ENCODE measurements at regions not wholly inside any gene's neighbourhood (a gene's known extent, or its start where the extent isn't known, plus 50 kb on each side); places are given as distances from the start of the nearest gene placed in this dataset.

DNA sequence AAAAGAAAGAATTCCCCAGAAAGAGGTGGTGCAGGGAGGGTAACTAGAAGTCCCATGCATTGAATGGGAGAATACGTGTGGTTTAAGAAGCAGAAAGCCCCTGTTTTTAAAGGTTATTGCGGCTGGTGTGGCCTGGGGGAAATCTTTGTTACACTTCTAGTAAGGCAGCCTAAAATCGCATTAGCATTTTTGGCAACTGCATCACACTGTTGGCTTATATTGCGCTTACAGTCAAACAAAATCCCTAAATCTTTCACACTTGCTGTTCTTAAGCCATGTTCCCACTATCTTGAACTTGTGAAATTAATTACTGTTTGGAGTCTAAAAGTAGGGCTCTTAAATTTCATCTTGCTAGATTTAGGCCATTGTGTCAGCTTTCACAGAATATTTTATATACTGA, 66.0 kb upstream of the GOLIM4 start:
- DNase-seq (ENCODE audit: low spot score) (no peak), ATAC-seq (ENCODE audit: insufficient number of reproducible peaks, low FRiP score, low read depth) (no peak)
- no peaks in the 10 kb centered on the region for H3K36me3 ChIP-seq
- no peak overlapping the region for H3K4me3 ChIP-seq
- no peaks in the 10 kb centered on the region for H3K4me1 ChIP-seq (ENCODE audit: control insufficient read depth in 1 of 2, low read depth in 2 of 2)
- no peak overlapping the region for H3K27ac ChIP-seq
- no peaks in the 10 kb centered on the region for H3K27me3 ChIP-seq (replicated peaks; ENCODE audit: insufficient read depth)
- H3K9me3 ChIP-seq: no peaks in the 10 kb centered on the region
- TF ChIP-seq, protein P1, sequence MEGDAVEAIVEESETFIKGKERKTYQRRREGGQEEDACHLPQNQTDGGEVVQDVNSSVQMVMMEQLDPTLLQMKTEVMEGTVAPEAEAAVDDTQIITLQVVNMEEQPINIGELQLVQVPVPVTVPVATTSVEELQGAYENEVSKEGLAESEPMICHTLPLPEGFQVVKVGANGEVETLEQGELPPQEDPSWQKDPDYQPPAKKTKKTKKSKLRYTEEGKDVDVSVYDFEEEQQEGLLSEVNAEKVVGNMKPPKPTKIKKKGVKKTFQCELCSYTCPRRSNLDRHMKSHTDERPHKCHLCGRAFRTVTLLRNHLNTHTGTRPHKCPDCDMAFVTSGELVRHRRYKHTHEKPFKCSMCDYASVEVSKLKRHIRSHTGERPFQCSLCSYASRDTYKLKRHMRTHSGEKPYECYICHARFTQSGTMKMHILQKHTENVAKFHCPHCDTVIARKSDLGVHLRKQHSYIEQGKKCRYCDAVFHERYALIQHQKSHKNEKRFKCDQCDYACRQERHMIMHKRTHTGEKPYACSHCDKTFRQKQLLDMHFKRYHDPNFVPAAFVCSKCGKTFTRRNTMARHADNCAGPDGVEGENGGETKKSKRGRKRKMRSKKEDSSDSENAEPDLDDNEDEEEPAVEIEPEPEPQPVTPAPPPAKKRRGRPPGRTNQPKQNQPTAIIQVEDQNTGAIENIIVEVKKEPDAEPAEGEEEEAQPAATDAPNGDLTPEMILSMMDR (IDR thresholded peaks at IDR 0.05): no peak

DNA sequence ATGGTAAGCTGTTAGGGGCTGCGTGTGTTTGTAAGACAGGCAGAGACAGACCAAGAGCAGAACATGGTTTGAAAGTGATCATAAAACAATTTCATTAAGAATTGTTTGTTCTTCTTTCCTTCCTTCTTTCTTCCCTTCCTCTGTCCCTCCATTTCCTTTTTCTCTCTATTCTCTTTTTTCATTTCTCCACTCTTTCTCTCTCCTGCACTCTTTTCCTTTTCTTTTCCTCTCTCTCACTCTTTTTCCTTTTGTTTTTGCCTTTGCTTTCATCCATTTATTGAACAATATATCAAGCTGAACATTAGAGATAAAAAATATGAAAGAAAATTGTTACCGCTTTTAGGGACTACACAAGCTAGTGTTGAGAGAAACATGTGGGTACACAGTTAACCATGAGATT, 62.2 kb upstream of the GOLIM4 start:
- TF ChIP-seq, protein P1 (IDR thresholded peaks at IDR 0.05): no peak
- H3K4me3 ChIP-seq: no peak overlapping the region
- DNase-seq (ENCODE audit: low spot score): no peak
- no peaks in the 10 kb centered on the region for H3K4me1 ChIP-seq (ENCODE audit: control insufficient read depth in 1 of 2, low read depth in 2 of 2)
- H3K27me3 ChIP-seq (replicated peaks; ENCODE audit: insufficient read depth): no peaks in the 10 kb centered on the region
- no peak overlapping the region for H3K27ac ChIP-seq
- no peak for ATAC-seq (ENCODE audit: insufficient number of reproducible peaks, low FRiP score, low read depth)
- H3K36me3 ChIP-seq: no peaks in the 10 kb centered on the region
- H3K9me3 ChIP-seq: no peaks in the 10 kb centered on the region

DNA sequence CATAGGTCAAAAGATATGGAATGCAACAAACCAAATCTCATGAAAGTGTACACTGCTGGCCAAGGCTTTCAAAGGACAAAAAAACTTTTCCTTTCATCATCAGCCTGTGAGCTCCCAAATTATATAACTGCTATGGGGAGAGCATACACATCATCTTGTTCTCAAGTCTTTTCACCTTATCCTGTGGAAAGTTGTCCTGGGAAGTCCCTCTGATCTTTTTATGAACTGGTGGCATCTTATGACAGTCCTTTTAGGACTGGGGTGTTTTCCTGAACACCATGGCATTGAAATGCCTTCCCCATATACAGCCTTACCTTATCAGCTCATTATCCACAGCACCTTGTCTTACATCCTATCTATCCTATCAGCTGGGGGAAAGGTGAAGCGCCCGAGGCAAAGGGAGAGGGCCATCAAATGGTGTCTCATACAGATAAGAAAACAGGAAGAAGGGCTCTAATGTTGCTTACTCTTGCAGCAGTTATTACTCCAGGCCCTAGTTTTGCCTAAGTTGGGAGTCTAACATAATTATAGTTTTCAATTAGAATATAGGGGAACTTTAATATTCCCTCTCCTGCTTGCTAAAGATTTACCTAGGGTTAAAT, 61.5 kb upstream of the GOLIM4 start:
- no peak overlapping the region for H3K4me3 ChIP-seq
- TF ChIP-seq, protein P1 (IDR thresholded peaks at IDR 0.05): no peak
- H3K9me3 ChIP-seq: peaks cover 5% of the 10 kb centered on the region
- H3K27ac ChIP-seq: no peak overlapping the region
- DNase-seq (ENCODE audit: low spot score) (no peak), ATAC-seq (ENCODE audit: insufficient number of reproducible peaks, low FRiP score, low read depth) (no peak)
- no peaks in the 10 kb centered on the region for H3K4me1 ChIP-seq (ENCODE audit: control insufficient read depth in 1 of 2, low read depth in 2 of 2)
- H3K36me3 ChIP-seq: no peaks in the 10 kb centered on the region
- no peaks in the 10 kb centered on the region for H3K27me3 ChIP-seq (replicated peaks; ENCODE audit: insufficient read depth)

DNA sequence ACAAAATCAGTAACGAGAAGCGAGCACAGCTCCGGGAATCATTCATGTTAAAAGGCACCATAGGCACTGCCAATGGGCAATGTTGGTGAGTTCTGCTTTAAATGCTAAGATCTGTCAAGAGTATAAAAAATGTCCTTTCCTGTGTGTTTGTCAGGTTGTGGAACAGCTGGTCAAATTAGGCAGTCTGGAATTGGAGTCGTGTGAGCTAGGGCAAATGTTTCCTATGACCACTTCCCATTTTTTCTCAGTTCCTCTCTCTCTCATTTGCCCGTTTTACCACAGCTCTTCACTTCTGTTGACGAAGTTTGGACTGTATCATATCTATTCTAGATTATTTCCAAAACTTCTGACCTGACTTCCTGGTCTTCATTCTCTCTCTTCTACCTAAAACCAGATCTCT, 60.8 kb upstream of the GOLIM4 start:
- no peaks in the 10 kb centered on the region for H3K4me1 ChIP-seq (ENCODE audit: control insufficient read depth in 1 of 2, low read depth in 2 of 2)
- H3K27ac ChIP-seq: no peak overlapping the region
- ATAC-seq (ENCODE audit: insufficient number of reproducible peaks, low FRiP score, low read depth): no peak
- peaks cover 7% of the 10 kb centered on the region for H3K9me3 ChIP-seq
- no peak for DNase-seq (ENCODE audit: low spot score)
- no peaks in the 10 kb centered on the region for H3K27me3 ChIP-seq (replicated peaks; ENCODE audit: insufficient read depth)
- H3K36me3 ChIP-seq: no peaks in the 10 kb centered on the region
- TF ChIP-seq, protein P1 (IDR thresholded peaks at IDR 0.05): no peak
- H3K4me3 ChIP-seq: no peak overlapping the region

DNA sequence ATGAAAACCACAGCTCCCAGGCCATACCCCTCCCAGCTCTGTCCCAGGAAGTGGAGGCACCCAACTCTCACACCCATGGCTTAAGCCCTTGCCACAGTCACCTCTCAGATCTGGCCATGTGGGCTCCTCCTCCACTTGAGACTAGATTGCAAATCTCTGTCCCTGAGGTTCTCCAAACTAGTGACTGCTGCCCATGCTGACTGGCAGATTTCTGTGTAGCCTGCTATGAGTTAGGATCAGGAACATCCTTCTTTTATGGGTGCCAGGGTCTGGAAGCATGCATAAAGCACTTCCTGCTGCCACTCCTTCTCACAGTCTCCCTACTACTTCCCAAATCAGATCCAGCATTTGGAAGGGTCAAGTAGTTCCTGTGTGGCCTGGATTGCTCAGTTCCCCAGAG, 59.6 kb upstream of the GOLIM4 start:
- H3K4me1 ChIP-seq (ENCODE audit: control insufficient read depth in 1 of 2, low read depth in 2 of 2): no peaks in the 10 kb centered on the region
- no peaks in the 10 kb centered on the region for H3K36me3 ChIP-seq
- no peak overlapping the region for H3K4me3 ChIP-seq
- TF ChIP-seq, protein P1 (IDR thresholded peaks at IDR 0.05): no peak
- H3K9me3 ChIP-seq: peaks cover 7% of the 10 kb centered on the region
- no peak overlapping the region for H3K27ac ChIP-seq
- ATAC-seq (ENCODE audit: insufficient number of reproducible peaks, low FRiP score, low read depth): no peak
- no peak for DNase-seq (ENCODE audit: low spot score)
- H3K27me3 ChIP-seq (replicated peaks; ENCODE audit: insufficient read depth): no peaks in the 10 kb centered on the region
